Endothelial cell of umbilical vein (primary cell): ENCODE measurements at regions not wholly inside any gene's neighbourhood (a gene's known extent, or its start where the extent isn't known, plus 50 kb on each side); places are given as distances from the start of the nearest gene placed in this dataset.

Experiments used
- EZH2 ChIP-seq: IDR thresholded peaks from 2 replicates; pipeline ENCODE4 v1.6.1; 2012; ENCODE audit warnings: borderline replicate concordance, low read depth, mild to moderate bottlenecking, moderate library complexity, low read length, inconsistent platforms; ENCODE audit not compliant: severe bottlenecking
- POLR2A ChIP-seq: IDR thresholded peaks from 2 replicates; pipeline ENCODE4 v1.6.1; 2012; ENCODE audit warnings: low read depth, mild to moderate bottlenecking, control low read depth, low read length
- POLR2AphosphoS5 ChIP-seq: IDR thresholded peaks from 2 replicates; pipeline ENCODE4 v1.6.1; 2012; ENCODE audit warnings: low read depth, mild to moderate bottlenecking, control low read depth, low read length, moderate library complexity; ENCODE audit not compliant: insufficient read depth
- TF ChIP-seq, protein P1 (sequence below), 2 donors: IDR thresholded peaks; 1 replicate in 1 of 2; 2 replicates in 1 of 2; pipeline ENCODE4 v1.5.1; 2011; ENCODE audit warnings: low read length in 2 of 2, mild to moderate bottlenecking in 2 of 2, moderate library complexity in 2 of 2, control low read depth in 1 of 2, inconsistent platforms in 1 of 2, low read depth in 1 of 2; ENCODE audit not compliant: insufficient read depth in 1 of 2; ENCODE audit errors: extremely low read depth in 1 of 2

DNA sequence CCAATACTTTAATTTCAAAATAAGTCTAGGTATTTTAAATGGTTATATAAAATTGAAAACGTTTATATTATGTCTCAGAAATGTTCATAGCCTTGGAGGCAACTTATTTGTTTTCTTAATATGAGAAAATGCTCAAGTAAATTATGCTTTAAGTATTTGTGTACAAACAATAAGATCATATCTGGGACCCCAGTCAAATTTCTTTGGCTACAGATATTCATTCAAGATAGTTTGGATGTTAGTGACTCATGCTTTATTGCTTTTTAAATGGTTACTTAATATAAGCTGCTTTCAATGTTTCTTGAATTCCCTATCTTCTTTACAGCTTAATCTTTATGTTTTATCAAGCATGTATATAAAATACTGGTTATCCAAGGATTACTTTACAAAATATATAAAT is 291.3 kb downstream of the KCNC2 start:
- TF ChIP-seq, protein P1, sequence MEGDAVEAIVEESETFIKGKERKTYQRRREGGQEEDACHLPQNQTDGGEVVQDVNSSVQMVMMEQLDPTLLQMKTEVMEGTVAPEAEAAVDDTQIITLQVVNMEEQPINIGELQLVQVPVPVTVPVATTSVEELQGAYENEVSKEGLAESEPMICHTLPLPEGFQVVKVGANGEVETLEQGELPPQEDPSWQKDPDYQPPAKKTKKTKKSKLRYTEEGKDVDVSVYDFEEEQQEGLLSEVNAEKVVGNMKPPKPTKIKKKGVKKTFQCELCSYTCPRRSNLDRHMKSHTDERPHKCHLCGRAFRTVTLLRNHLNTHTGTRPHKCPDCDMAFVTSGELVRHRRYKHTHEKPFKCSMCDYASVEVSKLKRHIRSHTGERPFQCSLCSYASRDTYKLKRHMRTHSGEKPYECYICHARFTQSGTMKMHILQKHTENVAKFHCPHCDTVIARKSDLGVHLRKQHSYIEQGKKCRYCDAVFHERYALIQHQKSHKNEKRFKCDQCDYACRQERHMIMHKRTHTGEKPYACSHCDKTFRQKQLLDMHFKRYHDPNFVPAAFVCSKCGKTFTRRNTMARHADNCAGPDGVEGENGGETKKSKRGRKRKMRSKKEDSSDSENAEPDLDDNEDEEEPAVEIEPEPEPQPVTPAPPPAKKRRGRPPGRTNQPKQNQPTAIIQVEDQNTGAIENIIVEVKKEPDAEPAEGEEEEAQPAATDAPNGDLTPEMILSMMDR (IDR thresholded peaks at IDR 0.05; ENCODE audit: extremely low read depth in 1 of 2, insufficient read depth in 1 of 2, low read depth in 1 of 2, low read length in 2 of 2), result no peak
- TF ChIP-seq EZH2, result no peak
- TF ChIP-seq POLR2AphosphoS5, result no peak
- TF ChIP-seq POLR2A, result no peak
